ENCODE measurements at regions not wholly inside any gene's neighbourhood (a gene's known extent, or its start where the extent isn't known, plus 50 kb on each side); places are given as distances from the start of the nearest gene placed in this dataset.

GRCh38 chr6:47130086-47130485 is 88.0 kb upstream of the ADGRF1 start (continued):
- TF ChIP-seq GTF2F1 (IDR thresholded peaks at IDR 0.05; ENCODE audit: borderline replicate concordance, low read depth, low read length) (no peak), PHF8 (conservative IDR thresholded peaks at IDR 0.05; ENCODE audit: low read depth, low read length) (no peak), POLR2A (IDR thresholded peaks at IDR 0.05; ENCODE audit: control extremely low read depth in 1 of 2, low read depth in 2 of 2, low read length in 2 of 2) (no peak)
